OCI-LY7 (cell line): ENCODE measurements at regions not wholly inside any gene's neighbourhood (a gene's known extent, or its start where the extent isn't known, plus 50 kb on each side); places are given as distances from the start of the nearest gene placed in this dataset.

Experiments used
- BruUV-seq: library from RNA; stranded (reverse); fragments of 400-500 nt; replicated peaks from 2 replicates; lab custom pipeline; 2021; lab: Mats Ljungman, UMichigan
- CTCF ChIA-PET: fragments of 300-600 bp; sonication (Branson Sonifier 250); formaldehyde crosslinking; loops from one replicate; lab custom pipeline; 2022; ENCODE audit warnings: antibody characterized with exemption; ENCODE audit not compliant: unreplicated experiment; lab: Charles Lee
- POLR2A ChIA-PET: fragments of 300-600 bp; sonication (Branson Sonifier 250); formaldehyde crosslinking; loops from one replicate; lab custom pipeline; 2022; ENCODE audit warnings: antibody characterized with exemption; lab: Charles Lee
- DNase-seq: peaks from one replicate; pipeline ENCODE4 v3.0.0-alpha.2; 2015; ENCODE audit warnings: low spot score
- H2AFZ ChIP-seq: fragments of 200-600 bp; sonication (generic), shearing (Covaris generic); 2 replicates; pipeline ENCODE4 v1.6.1; 2014; ENCODE audit warnings: mild to moderate bottlenecking, antibody characterized with exemption, low read length, moderate library complexity
- H3K27ac ChIP-seq: fragments of 200-600 bp; sonication (generic); 2 replicates; pipeline ENCODE4 v1.5.1; 2014; ENCODE audit warnings: mixed run types, low read depth, mild to moderate bottlenecking, moderate library complexity, low read length, inconsistent platforms; ENCODE audit not compliant: poor library complexity, severe bottlenecking
- H3K36me3 ChIP-seq: fragments of 200-600 bp; sonication (generic); 2 replicates; pipeline ENCODE4 v1.6.1; 2014; ENCODE audit warnings: mild to moderate bottlenecking, antibody characterized with exemption, low read length, moderate library complexity, mixed read lengths; ENCODE audit not compliant: insufficient read depth
- H3K4me1 ChIP-seq: fragments of 200-600 bp; sonication (generic); 2 replicates; pipeline ENCODE4 v1.5.1; 2014; ENCODE audit warnings: mild to moderate bottlenecking, low read length; ENCODE audit not compliant: insufficient read depth, poor library complexity, severe bottlenecking
- H3K4me2 ChIP-seq: fragments of 200-600 bp; sonication (generic); 2 replicates; pipeline ENCODE4 v1.6.1; 2014; ENCODE audit warnings: mild to moderate bottlenecking, low read length
- H3K4me3 ChIP-seq: fragments of 200-600 bp; sonication (generic); 2 replicates; pipeline ENCODE4 v1.5.1; 2014; ENCODE audit warnings: mild to moderate bottlenecking, low read depth, low read length; ENCODE audit not compliant: poor library complexity, severe bottlenecking
- H3K79me2 ChIP-seq: fragments of 200-600 bp; sonication (generic); 2 replicates; pipeline ENCODE4 v1.6.1; 2016; ENCODE audit warnings: low read depth, mild to moderate bottlenecking, low read length, moderate library complexity, mixed read lengths; ENCODE audit not compliant: insufficient read depth
- H3K9me2 ChIP-seq: fragments of 200-600 bp; sonication (generic); 2 replicates; pipeline ENCODE4 v1.6.1; 2016; ENCODE audit warnings: mild to moderate bottlenecking, low read length, mixed read lengths; ENCODE audit not compliant: insufficient read depth
- H3K9me3 ChIP-seq: fragments of 200-600 bp; sonication (generic); 2 replicates; pipeline ENCODE4 v1.6.1; 2014; ENCODE audit warnings: mild to moderate bottlenecking, mixed run types, low read length, mixed read lengths
- H4K20me1 ChIP-seq: fragments of 200-600 bp; sonication (generic); 2 replicates; pipeline ENCODE4 v1.6.1; 2014; ENCODE audit warnings: mild to moderate bottlenecking, antibody characterized with exemption, low read length, moderate library complexity, mixed read lengths; ENCODE audit not compliant: insufficient read depth
- CTCF ChIP-seq: fragments of 200-600 bp; sonication (generic); conservative IDR thresholded peaks from 2 replicates; pipeline ENCODE4 v1.5.1; 2014; ENCODE audit warnings: mild to moderate bottlenecking, antibody characterized with exemption, low read length, moderate library complexity, mixed read lengths
- EZH2phosphoT487 ChIP-seq: fragments of 200-600 bp; sonication (generic); IDR thresholded peaks from 2 replicates; pipeline ENCODE4 v1.6.1; 2018; ENCODE audit warnings: low read depth, borderline replicate concordance, mild to moderate bottlenecking, mixed run types, antibody characterized with exemption, low read length, moderate library complexity, mixed read lengths
- intact Hi-C: fragments of 100-400 bp; cut with micrococcal nuclease; formaldehyde crosslinking; loops from one replicate; pipeline ENCODE4 v1.10.0; 2022; ENCODE audit not compliant: unreplicated experiment

- Histone ChIP-seq H3K79me2 (no peaks in the 10 kb centered on the region), H3K36me3 (no peaks in the 10 kb centered on the region), H3K4me2 (no peak overlapping the region), H3K9me3 (no peaks in the 10 kb centered on the region), H4K20me1 (no peaks in the 10 kb centered on the region), H2AFZ (no peak overlapping the region), H3K4me1 (no peaks in the 10 kb centered on the region), H3K9me2 (no peaks in the 10 kb centered on the region), H3K27ac (no peak overlapping the region), H3K4me3 (no peak overlapping the region)
- ChIA-PET CTCF (no interaction called here), POLR2A (no interaction called here)
- no peak for DNase-seq
- intact Hi-C loops: no loop called here
- BruUV-seq: no TSS peak
- no peak for TF ChIP-seq EZH2phosphoT487
- TF ChIP-seq CTCF: no peak
Measured at GRCh38 chr18:43341014-43341413, 63.7 kb upstream of the SYT4 start.

GRCh38 chr18:43350176-43350575 lies 72.9 kb upstream of the SYT4 start:
- no peaks in the 10 kb centered on the region for H3K4me1 ChIP-seq
- DNase-seq: no peak
- H3K4me3 ChIP-seq: no peak overlapping the region
- CTCF ChIA-PET: no interaction called here
- no peaks in the 10 kb centered on the region for H3K79me2 ChIP-seq
- H4K20me1 ChIP-seq: no peaks in the 10 kb centered on the region
- H3K9me2 ChIP-seq: no peaks in the 10 kb centered on the region
- TF ChIP-seq EZH2phosphoT487 (no peak), CTCF (no peak)
- POLR2A ChIA-PET: no interaction called here
- no peak overlapping the region for H3K27ac ChIP-seq
- H3K9me3 ChIP-seq: no peaks in the 10 kb centered on the region
- BruUV-seq: no TSS peak
- H3K4me2 ChIP-seq: no peak overlapping the region
- H2AFZ ChIP-seq: no peak overlapping the region
- H3K36me3 ChIP-seq: no peaks in the 10 kb centered on the region
- intact Hi-C loops: no loop called here

- TF ChIP-seq EZH2phosphoT487 (no peak), CTCF (no peak)
- Histone ChIP-seq H3K27ac (no peak overlapping the region), H3K4me1 (no peaks in the 10 kb centered on the region), H3K4me3 (no peak overlapping the region), H3K36me3 (no peaks in the 10 kb centered on the region), H3K4me2 (no peak overlapping the region), H2AFZ (no peak overlapping the region), H4K20me1 (no peaks in the 10 kb centered on the region), H3K79me2 (no peaks in the 10 kb centered on the region), H3K9me3 (no peaks in the 10 kb centered on the region), H3K9me2 (no peaks in the 10 kb centered on the region)
- DNase-seq: no peak
- CTCF ChIA-PET: no interaction called here
- POLR2A ChIA-PET: no interaction called here
- no TSS peak for BruUV-seq
- intact Hi-C loops: no loop called here
Measured at GRCh38 chr18:43364535-43364934, 87.2 kb upstream of the SYT4 start.
